MM.1S (cell line): ENCODE measurements at regions not wholly inside any gene's neighbourhood (a gene's known extent, or its start where the extent isn't known, plus 50 kb on each side); places are given as distances from the start of the nearest gene placed in this dataset.

Experiments
- DNase-seq: peaks from one replicate; pipeline ENCODE4 v3.0.0-alpha.2; 2015
- H2AFZ ChIP-seq: fragments of 300-600 bp; sonication (generic); 2 replicates; pipeline ENCODE4 v1.6.0; 2016; ENCODE audit warnings: antibody characterized with exemption, low read length
- H3F3A ChIP-seq: fragments of 300-600 bp; sonication (generic); 2 replicates; pipeline ENCODE4 v1.6.1; 2016; ENCODE audit warnings: mild to moderate bottlenecking, antibody characterized with exemption, low read length, moderate library complexity, mixed read lengths; ENCODE audit not compliant: insufficient read depth
- H3K27ac ChIP-seq: fragments of 300-600 bp; sonication (generic); 2 replicates; pipeline ENCODE4 v1.5.1; 2016; ENCODE audit warnings: mild to moderate bottlenecking, low read length
- H3K27me3 ChIP-seq: fragments of 300-600 bp; sonication (generic); replicated peaks from 2 replicates; pipeline ENCODE4 v1.6.0; 2016; ENCODE audit warnings: low read length; ENCODE audit not compliant: insufficient read depth
- H3K36me3 ChIP-seq: fragments of 300-600 bp; sonication (generic); replicated peaks from 2 replicates; pipeline ENCODE4 v1.6.1; 2016; ENCODE audit warnings: mild to moderate bottlenecking, low read length, mixed read lengths; ENCODE audit not compliant: insufficient read depth
- H3K4me1 ChIP-seq: fragments of 300-600 bp; sonication (generic); 2 replicates; pipeline ENCODE4 v1.6.1; 2016; ENCODE audit warnings: low read length, mixed read lengths
- H3K4me2 ChIP-seq: fragments of 300-600 bp; sonication (generic); 2 replicates; pipeline ENCODE4 v1.6.0; 2016; ENCODE audit warnings: low read depth, low read length
- H3K4me3 ChIP-seq: fragments of 300-600 bp; sonication (generic); 2 replicates; pipeline ENCODE4 v1.5.1; 2016; ENCODE audit warnings: low read length, mixed read lengths
- H3K79me2 ChIP-seq: fragments of 300-600 bp; sonication (generic); 2 replicates; pipeline ENCODE4 v1.6.1; 2016; ENCODE audit warnings: mixed run types, low read length, mixed read lengths
- H3K9ac ChIP-seq: fragments of 300-600 bp; sonication (generic); 2 replicates; pipeline ENCODE4 v1.6.1; 2016; ENCODE audit warnings: low read length, mixed read lengths
- H3K9me2 ChIP-seq: fragments of 300-600 bp; sonication (generic); replicated peaks from 2 replicates; pipeline ENCODE4 v1.6.1; 2016; ENCODE audit warnings: mild to moderate bottlenecking, low read length, mixed read lengths; ENCODE audit not compliant: insufficient read depth
- H3K9me3 ChIP-seq: fragments of 300-600 bp; sonication (generic); replicated peaks from 2 replicates; pipeline ENCODE4 v1.6.1; 2016; ENCODE audit warnings: mild to moderate bottlenecking, low read length, mixed read lengths; ENCODE audit not compliant: insufficient read depth
- H4K20me1 ChIP-seq: fragments of 300-600 bp; sonication (generic); 2 replicates; pipeline ENCODE4 v1.6.1; 2016; ENCODE audit warnings: mild to moderate bottlenecking, low read length, moderate library complexity, mixed read lengths; ENCODE audit not compliant: insufficient read depth
- EZH2 ChIP-seq: fragments of 300-600 bp; sonication (generic); optimal IDR thresholded peaks from 2 replicates; pipeline ENCODE3; 2017; ENCODE audit warnings: low read depth, mild to moderate bottlenecking, antibody characterized with exemption, low read length, mixed read lengths
- EZH2phosphoT487 ChIP-seq: fragments of 300-600 bp; sonication (generic); IDR thresholded peaks from 2 replicates; pipeline ENCODE4 v1.6.1; 2018; ENCODE audit warnings: antibody characterized with exemption, low read length
- TF ChIP-seq, protein P1 (sequence below): fragments of 300-600 bp; sonication (generic); IDR thresholded peaks from 2 replicates; pipeline ENCODE4 v1.5.1; 2016; ENCODE audit warnings: antibody characterized with exemption, low read length, mixed read lengths

- Histone ChIP-seq H3K9me3 (no peaks in the 10 kb centered on the region), H4K20me1 (no peaks in the 10 kb centered on the region), H2AFZ (no peak overlapping the region), H3K27me3 (no peaks in the 10 kb centered on the region), H3K27ac (no peak overlapping the region), H3K36me3 (no peaks in the 10 kb centered on the region), H3K9me2 (no peaks in the 10 kb centered on the region), H3F3A (no peaks in the 10 kb centered on the region), H3K79me2 (no peaks in the 10 kb centered on the region), H3K4me2 (no peak overlapping the region), H3K4me1 (no peaks in the 10 kb centered on the region), H3K4me3 (no peak overlapping the region), H3K9ac (no peak overlapping the region)
- TF ChIP-seq EZH2phosphoT487 = no peak
- no peak for TF ChIP-seq EZH2
- TF ChIP-seq, protein P1, sequence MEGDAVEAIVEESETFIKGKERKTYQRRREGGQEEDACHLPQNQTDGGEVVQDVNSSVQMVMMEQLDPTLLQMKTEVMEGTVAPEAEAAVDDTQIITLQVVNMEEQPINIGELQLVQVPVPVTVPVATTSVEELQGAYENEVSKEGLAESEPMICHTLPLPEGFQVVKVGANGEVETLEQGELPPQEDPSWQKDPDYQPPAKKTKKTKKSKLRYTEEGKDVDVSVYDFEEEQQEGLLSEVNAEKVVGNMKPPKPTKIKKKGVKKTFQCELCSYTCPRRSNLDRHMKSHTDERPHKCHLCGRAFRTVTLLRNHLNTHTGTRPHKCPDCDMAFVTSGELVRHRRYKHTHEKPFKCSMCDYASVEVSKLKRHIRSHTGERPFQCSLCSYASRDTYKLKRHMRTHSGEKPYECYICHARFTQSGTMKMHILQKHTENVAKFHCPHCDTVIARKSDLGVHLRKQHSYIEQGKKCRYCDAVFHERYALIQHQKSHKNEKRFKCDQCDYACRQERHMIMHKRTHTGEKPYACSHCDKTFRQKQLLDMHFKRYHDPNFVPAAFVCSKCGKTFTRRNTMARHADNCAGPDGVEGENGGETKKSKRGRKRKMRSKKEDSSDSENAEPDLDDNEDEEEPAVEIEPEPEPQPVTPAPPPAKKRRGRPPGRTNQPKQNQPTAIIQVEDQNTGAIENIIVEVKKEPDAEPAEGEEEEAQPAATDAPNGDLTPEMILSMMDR = no peak
- DNase-seq = no peak
Observed at GRCh38 chr11:105332171-105332570, 192.6 kb upstream of the CARD18 start.

DNA sequence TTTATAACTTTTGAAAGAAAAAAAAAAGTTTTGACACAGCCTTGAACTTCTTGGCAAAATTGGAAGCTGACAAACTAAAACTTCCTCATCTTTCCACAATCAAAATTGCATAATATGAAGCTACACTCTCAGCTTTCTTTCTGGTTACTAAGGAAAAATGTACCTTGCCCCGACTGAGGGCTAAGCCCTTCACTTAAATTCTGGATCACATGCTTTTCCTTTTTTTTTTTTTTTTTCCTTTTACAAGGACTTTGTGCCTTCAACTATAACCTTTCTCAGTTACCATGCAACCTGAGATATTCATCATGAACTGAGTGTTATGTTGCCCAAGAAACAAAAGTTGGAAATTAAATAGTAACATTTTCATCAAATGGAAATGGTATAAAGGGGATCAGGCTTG lies 188.5 kb upstream of the CARD18 start:
- Histone ChIP-seq H3K4me3 (no peak overlapping the region), H3K79me2 (no peaks in the 10 kb centered on the region), H3F3A (no peaks in the 10 kb centered on the region), H3K36me3 (no peaks in the 10 kb centered on the region), H3K27me3 (no peaks in the 10 kb centered on the region), H3K9ac (no peak overlapping the region), H3K27ac (no peak overlapping the region), H3K4me1 (no peaks in the 10 kb centered on the region), H3K9me3 (no peaks in the 10 kb centered on the region), H2AFZ (no peak overlapping the region), H4K20me1 (no peaks in the 10 kb centered on the region), H3K9me2 (no peaks in the 10 kb centered on the region), H3K4me2 (no peak overlapping the region)
- no peak for DNase-seq
- TF ChIP-seq EZH2phosphoT487 (no peak), EZH2 (no peak)
- TF ChIP-seq, protein P1 = no peak

GRCh38 chr11:105324156-105324555 lies 184.6 kb upstream of the CARD18 start:
- Histone ChIP-seq H3K27me3 (no peaks in the 10 kb centered on the region), H3K27ac (no peak overlapping the region), H3K4me1 (no peaks in the 10 kb centered on the region), H3K9me3 (no peaks in the 10 kb centered on the region), H3K9ac (no peak overlapping the region), H3K9me2 (no peaks in the 10 kb centered on the region), H4K20me1 (no peaks in the 10 kb centered on the region), H3K79me2 (no peaks in the 10 kb centered on the region), H2AFZ (no peak overlapping the region), H3K4me3 (no peak overlapping the region), H3K4me2 (no peak overlapping the region), H3F3A (no peaks in the 10 kb centered on the region), H3K36me3 (no peaks in the 10 kb centered on the region)
- TF ChIP-seq EZH2 (no peak), EZH2phosphoT487 (no peak)
- TF ChIP-seq, protein P1 = no peak
- no peak for DNase-seq
